Fibroblast of villous mesenchyme (primary cell): ENCODE measurements at regions not wholly inside any gene's neighbourhood (a gene's known extent, or its start where the extent isn't known, plus 50 kb on each side); places are given as distances from the start of the nearest gene placed in this dataset.
A peak's percentile ranks its signal among the peaks of the same experiment; 100 is the strongest.

Experiments
- DNase-seq: peaks from one replicate; pipeline ENCODE4 v3.0.0-alpha.2; 2010; ENCODE audit warnings: low read depth
- H3K4me3 ChIP-seq: 2 replicates; pipeline ENCODE4 v1.5.1; 2011; ENCODE audit warnings: low read depth, mild to moderate bottlenecking, low read length
- TF ChIP-seq, protein P1 (sequence below): IDR thresholded peaks from 2 replicates; pipeline ENCODE4 v1.5.1; 2012; ENCODE audit warnings: low read depth, mild to moderate bottlenecking, low read length; ENCODE audit not compliant: insufficient read depth

DNA sequence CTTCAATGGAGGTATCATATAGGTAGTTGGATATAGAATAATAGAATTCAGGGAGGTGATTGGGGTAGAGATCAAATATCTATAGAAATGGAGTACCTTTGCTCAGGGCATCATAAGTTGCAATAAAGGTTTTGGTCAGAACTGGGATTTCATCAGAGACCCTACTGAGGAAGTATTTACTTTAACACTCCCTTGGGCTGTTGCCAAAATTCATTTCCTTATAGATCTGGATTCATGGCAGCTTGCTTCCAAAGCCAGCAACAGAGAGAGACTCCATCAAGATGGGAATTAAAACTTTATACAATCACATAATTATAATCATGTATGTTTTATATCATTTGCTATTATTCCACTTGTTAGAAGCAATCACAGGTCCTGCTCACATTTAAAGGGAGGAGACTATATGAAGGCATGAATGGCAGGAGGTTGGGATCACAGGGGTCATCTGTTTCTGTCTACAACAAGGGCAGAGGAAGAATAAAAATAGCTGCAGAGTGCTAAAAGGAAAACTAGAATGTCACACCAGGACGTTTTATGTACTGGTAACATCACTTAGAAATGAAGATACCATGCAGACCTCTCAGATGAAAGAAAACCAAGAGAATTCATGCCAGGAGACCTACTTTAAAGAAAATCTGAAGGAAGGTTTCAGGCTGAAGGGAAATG is 902.1 kb upstream of the LCORL start:
- H3K4me3 ChIP-seq, result no peak overlapping the region
- TF ChIP-seq, protein P1, sequence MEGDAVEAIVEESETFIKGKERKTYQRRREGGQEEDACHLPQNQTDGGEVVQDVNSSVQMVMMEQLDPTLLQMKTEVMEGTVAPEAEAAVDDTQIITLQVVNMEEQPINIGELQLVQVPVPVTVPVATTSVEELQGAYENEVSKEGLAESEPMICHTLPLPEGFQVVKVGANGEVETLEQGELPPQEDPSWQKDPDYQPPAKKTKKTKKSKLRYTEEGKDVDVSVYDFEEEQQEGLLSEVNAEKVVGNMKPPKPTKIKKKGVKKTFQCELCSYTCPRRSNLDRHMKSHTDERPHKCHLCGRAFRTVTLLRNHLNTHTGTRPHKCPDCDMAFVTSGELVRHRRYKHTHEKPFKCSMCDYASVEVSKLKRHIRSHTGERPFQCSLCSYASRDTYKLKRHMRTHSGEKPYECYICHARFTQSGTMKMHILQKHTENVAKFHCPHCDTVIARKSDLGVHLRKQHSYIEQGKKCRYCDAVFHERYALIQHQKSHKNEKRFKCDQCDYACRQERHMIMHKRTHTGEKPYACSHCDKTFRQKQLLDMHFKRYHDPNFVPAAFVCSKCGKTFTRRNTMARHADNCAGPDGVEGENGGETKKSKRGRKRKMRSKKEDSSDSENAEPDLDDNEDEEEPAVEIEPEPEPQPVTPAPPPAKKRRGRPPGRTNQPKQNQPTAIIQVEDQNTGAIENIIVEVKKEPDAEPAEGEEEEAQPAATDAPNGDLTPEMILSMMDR, result no peak
- DNase-seq, result no peak

DNA sequence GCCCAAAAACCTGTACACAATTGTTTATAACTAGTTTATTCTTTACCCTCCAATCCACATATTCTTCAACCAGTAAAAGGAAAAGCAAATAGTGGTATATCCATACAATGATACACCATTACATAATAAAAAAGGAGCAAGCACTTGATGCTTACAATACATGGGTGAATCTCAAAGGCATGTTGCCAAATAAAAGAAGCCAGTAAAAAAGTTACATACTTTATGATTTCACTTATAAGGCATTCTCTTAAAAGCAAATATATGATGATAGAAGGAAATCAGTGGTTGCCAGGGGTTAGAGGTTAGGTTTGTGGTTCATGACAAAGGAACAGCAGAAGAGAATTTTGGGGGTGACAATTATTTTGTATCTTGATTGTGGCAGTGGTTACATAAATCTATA is 896.1 kb upstream of the LCORL start:
- DNase-seq, result peak; percentile 7
- no peak overlapping the region for H3K4me3 ChIP-seq
- TF ChIP-seq, protein P1, result no peak

DNA sequence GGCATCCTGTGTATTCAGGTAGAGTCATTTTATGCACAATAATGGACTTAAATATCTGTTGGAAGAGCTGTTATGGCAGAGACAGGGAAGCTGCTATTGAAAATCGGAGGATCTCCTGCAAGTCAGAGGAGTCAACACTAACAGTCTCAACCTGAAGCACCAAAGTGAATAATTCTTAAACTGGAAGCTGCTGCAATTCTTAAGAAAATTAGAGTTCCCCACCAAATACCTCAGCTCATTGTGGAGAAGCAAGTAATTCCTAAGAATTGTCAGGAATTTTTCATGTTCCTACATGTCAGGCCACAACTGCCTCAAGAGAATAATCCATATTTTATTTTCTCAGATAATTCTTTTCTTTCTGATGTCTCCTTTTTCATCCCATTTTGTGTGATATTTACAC is 892.6 kb upstream of the LCORL start:
- DNase-seq, result no peak
- H3K4me3 ChIP-seq, result no peak overlapping the region
- TF ChIP-seq, protein P1, result no peak

DNA sequence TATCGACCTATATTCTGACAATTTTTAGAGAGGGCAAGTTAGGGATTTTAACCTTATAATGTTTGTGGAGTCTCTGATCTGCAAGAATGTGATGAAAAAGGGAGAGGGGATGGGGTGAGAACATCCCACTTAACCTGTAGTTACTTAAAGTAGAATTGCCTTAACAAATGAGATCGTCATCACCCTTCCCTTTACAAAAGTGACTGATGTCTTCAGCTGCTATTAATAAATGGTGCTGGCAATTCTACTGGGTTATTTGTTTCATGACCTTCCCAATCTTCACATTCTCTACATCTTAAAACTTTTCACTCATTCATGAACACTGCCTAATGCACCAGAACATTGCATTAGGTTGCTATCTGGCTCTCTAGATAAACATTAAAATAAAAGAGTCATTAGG is 873.4 kb upstream of the LCORL start:
- DNase-seq, result no peak
- TF ChIP-seq, protein P1, result no peak
- no peak overlapping the region for H3K4me3 ChIP-seq

DNA sequence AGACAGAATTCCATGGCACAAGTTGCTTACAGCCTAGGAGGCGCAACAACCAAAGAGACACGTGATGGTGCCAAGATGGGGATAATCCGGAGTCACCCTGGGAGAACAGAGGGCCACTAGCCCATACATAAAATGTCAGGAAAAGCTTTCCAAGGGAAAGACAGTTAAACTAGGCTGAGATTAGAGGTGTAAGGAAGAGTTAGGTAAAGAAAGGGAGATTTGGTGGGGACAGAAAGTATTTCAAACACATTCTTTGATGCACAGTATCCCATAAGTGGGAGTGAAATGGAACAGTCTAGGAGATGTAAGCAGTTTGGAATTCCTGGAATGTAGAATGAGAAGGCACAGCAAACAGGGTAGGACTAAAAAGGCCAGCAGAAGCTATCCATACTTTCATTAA is 860.9 kb upstream of the LCORL start:
- peak; percentile 36 for DNase-seq
- TF ChIP-seq, protein P1, result no peak
- H3K4me3 ChIP-seq, result no peak overlapping the region

DNA sequence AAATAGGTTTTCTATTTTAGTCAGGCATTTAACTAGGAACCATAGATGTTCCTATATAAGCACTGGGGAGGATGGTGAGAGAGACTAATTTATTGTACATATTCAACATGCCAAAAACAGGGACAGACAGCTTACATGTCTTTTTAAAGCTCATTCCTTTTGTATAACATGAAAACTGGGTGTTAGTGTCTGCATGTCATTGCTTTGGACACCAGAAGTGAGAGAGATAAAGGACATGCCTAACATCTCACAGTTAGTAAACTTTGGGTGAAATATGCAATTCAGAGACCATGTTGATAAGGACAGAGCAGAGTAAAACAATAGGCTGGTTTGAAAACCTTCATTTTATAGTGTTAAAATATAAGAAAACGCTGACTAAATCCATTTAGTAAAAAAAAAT is 860.0 kb upstream of the LCORL start:
- H3K4me3 ChIP-seq, result no peak overlapping the region
- TF ChIP-seq, protein P1, result no peak
- no peak for DNase-seq

DNA sequence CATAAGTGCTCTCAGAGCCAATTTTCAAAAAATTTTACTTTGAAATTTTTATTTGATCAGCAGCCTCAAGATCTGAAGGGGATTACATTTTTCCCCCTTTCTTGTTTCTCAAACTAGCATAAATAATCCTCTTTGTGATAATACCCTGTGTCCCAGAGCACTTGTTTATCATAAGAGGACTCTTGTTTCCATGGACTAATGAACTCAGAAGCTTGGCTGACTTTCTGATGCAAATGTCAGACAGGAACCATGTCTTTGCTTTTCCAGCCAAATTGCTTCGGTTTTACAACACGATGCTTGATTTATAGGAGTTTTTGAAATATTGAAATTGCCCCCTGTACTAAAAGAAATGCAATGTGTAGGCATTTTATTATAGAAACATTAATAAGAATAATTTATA is 859.3 kb upstream of the LCORL start:
- TF ChIP-seq, protein P1, result no peak
- H3K4me3 ChIP-seq, result no peak overlapping the region
- no peak for DNase-seq
